A549 (cell line): ENCODE measurements at regions not wholly inside any gene's neighbourhood (a gene's known extent, or its start where the extent isn't known, plus 50 kb on each side); places are given as distances from the start of the nearest gene placed in this dataset.

ENCODE experiments used
- ATAC-seq, 2 experiments: fragments of 200-7000 bp in 1 of 2; fragments of >200 bp in 1 of 2; cut with Nextera tagmentation in 1 of 2; cut with Tn5 transposase in 1 of 2; 3 replicates each; pipeline versions ENCODE4 v1.8.0 to v1.9.1; 2018 to 2020; ENCODE audit warnings: mild to moderate bottlenecking in 1 of 2, moderate library complexity in 1 of 2
- CTCF ChIA-PET: fragments of 300-600 bp; sonication (Branson Sonifier 250); formaldehyde crosslinking; extraction: SDS; loops from one replicate; lab custom pipeline; 2021; ENCODE audit warnings: antibody characterized with exemption, inconsistent platforms; lab: Yijun Ruan, JAX
- POLR2A ChIA-PET: fragments of 350-600 bp; formaldehyde crosslinking; extraction: SDS; loops from one replicate; lab custom pipeline; 2021; ENCODE audit warnings: antibody characterized with exemption, inconsistent platforms; lab: Yijun Ruan, JAX
- DNase-seq, 2 experiments: peaks; one replicate each; pipeline versions ENCODE4 v3.0.0 to v3.0.0-alpha.2; 2011 to 2016; ENCODE audit warnings: low read depth in 1 of 2, low spot score in 1 of 2
- FAIRE-seq: peaks from 2 replicates; lab custom pipeline; 2011; peaks lifted over from hg19 to GRCh38; lab: Jason Lieb, UNC
- H3K27ac ChIP-seq, 2 experiments: fragments of >200 bp; sonication (Bioruptor Twin); formaldehyde crosslinking; 3 replicates each; pipeline ENCODE4 v1.5.1; 2016 to 2017
- H3K4me1 ChIP-seq: fragments of >200 bp; sonication (Bioruptor Twin); formaldehyde crosslinking; 3 replicates; pipeline ENCODE4 v1.6.1; 2016
- H3K4me2 ChIP-seq: fragments of >200 bp; sonication (Bioruptor Twin); formaldehyde crosslinking; 3 replicates; pipeline ENCODE4 v1.6.1; 2016
- H3K4me3 ChIP-seq: fragments of >200 bp; sonication (Bioruptor Twin); formaldehyde crosslinking; 3 replicates; pipeline ENCODE4 v1.5.1; 2016
- H3K9me3 ChIP-seq: fragments of >200 bp; sonication (Bioruptor Twin); formaldehyde crosslinking; 3 replicates; pipeline ENCODE4 v1.6.1; 2016
- BCL3 ChIP-seq: fragments of >200 bp; sonication (Bioruptor Twin); formaldehyde crosslinking; IDR thresholded peaks from 3 replicates; pipeline ENCODE4 v1.6.1; 2016
- CBX2 ChIP-seq: fragments of 200-600 bp; sonication (generic); IDR thresholded peaks from 2 replicates; pipeline ENCODE4 v1.6.1; 2016; ENCODE audit warnings: low read depth, mild to moderate bottlenecking, borderline replicate concordance
- CBX8 ChIP-seq: fragments of 200-600 bp; sonication (generic); IDR thresholded peaks from 2 replicates; pipeline ENCODE4 v1.6.1; 2016
- CHD4 ChIP-seq: fragments of 200-600 bp; sonication (generic); IDR thresholded peaks from 2 replicates; pipeline ENCODE4 v1.6.1; 2016; ENCODE audit warnings: antibody characterized with exemption, mild to moderate bottlenecking, borderline replicate concordance
- EP300 ChIP-seq, 2 experiments: fragments of >200 bp; sonication (Bioruptor Twin); formaldehyde crosslinking; IDR thresholded peaks; 2 replicates in 1 of 2; 3 replicates in 1 of 2; pipeline ENCODE4 v1.6.1; 2016 to 2017
- FOSL2 ChIP-seq, 2 experiments: fragments of 450-650 bp in 1 of 2; fragments of >200 bp in 1 of 2; sonication (Bioruptor Twin) in 1 of 2; formaldehyde crosslinking; IDR thresholded peaks; 2 replicates each; pipeline versions ENCODE4 v1.5.0 to v1.6.1; 2016 to 2020; ENCODE audit warnings: mild to moderate bottlenecking in 1 of 2, moderate library complexity in 1 of 2
- HOXA7 ChIP-seq: fragments of 250-450 bp; sonication (Bioruptor Pico); IDR thresholded peaks from 2 replicates; pipeline ENCODE4 v1.5.0; 2020; ENCODE audit warnings: mild to moderate bottlenecking, moderate library complexity
- PHF8 ChIP-seq: fragments of 200-600 bp; sonication (generic); IDR thresholded peaks from 2 replicates; pipeline ENCODE4 v1.6.1; 2016; ENCODE audit warnings: low read depth, mild to moderate bottlenecking, antibody characterized with exemption, moderate library complexity, borderline replicate concordance
- POLR2AphosphoS2 ChIP-seq: conservative IDR thresholded peaks from 2 replicates; pipeline ENCODE4 v1.6.1; 2012; ENCODE audit warnings: low read length, improper control_type of control experiment, inconsistent platforms
- RCOR1 ChIP-seq: fragments of 150-350 bp; IDR thresholded peaks from 2 replicates; pipeline ENCODE4 v1.6.1; 2014; ENCODE audit warnings: antibody characterized with exemption, low read length, low read depth
- TFCP2L1 ChIP-seq: fragments of 250-450 bp; sonication (Bioruptor Pico); IDR thresholded peaks from 2 replicates; pipeline ENCODE4 v1.5.0; 2021; ENCODE audit warnings: mild to moderate bottlenecking
- ZFP36 ChIP-seq: fragments of 450-650 bp; IDR thresholded peaks from 2 replicates; pipeline ENCODE4 v1.6.1; 2014; ENCODE audit warnings: borderline replicate concordance; ENCODE audit not compliant: partially characterized antibody
- ZSCAN20 ChIP-seq: fragments of 250-450 bp; sonication (Bioruptor Pico); IDR thresholded peaks from 2 replicates; pipeline ENCODE4 v1.8.0; 2022; ENCODE audit warnings: mild to moderate bottlenecking, moderate library complexity
- WGBS: methylation state at CpG from one replicate; pipeline ENCODE4 v1.1.6; 2017; ENCODE audit errors: missing lambda C conversion rate; 5-methylcytosine and 5-hydroxymethylcytosine counted together
- TF ChIP-seq, protein P1 (sequence below): fragments of >200 bp; sonication (Bioruptor Twin); formaldehyde crosslinking; IDR thresholded peaks from 3 replicates; pipeline ENCODE4 v1.5.1; 2016

GRCh38 chr10:78306358-78306757, 272.7 kb downstream of the RPS24 start (continued):
- TF ChIP-seq PHF8 (no peak), HOXA7 (CRISPR knock-in tag) (no peak)

GRCh38 chr10:78307576-78307975, 273.9 kb downstream of the RPS24 start:
- CTCF ChIA-PET, result no interaction called here
- no peak for TF ChIP-seq RCOR1
- TF ChIP-seq ZSCAN20 (CRISPR knock-in tag), result no peak
- TF ChIP-seq CBX8, result no peak
- TF ChIP-seq CBX2, result no peak
- TF ChIP-seq CHD4, result no peak
- Histone ChIP-seq H3K4me1 (peaks cover 6% of the 10 kb centered on the region), H3K4me2 (no peak overlapping the region), H3K27ac (no peak overlapping the region), H3K9me3 (no peaks in the 10 kb centered on the region), H3K4me3 (no peak overlapping the region)
- DNase-seq, result no peak
- WGBS, result 20% methylated on average over 1 of the region's 1 CpG
- POLR2A ChIA-PET, result no interaction called here
- FAIRE-seq, result no peak
- no peak for ATAC-seq

DNA sequence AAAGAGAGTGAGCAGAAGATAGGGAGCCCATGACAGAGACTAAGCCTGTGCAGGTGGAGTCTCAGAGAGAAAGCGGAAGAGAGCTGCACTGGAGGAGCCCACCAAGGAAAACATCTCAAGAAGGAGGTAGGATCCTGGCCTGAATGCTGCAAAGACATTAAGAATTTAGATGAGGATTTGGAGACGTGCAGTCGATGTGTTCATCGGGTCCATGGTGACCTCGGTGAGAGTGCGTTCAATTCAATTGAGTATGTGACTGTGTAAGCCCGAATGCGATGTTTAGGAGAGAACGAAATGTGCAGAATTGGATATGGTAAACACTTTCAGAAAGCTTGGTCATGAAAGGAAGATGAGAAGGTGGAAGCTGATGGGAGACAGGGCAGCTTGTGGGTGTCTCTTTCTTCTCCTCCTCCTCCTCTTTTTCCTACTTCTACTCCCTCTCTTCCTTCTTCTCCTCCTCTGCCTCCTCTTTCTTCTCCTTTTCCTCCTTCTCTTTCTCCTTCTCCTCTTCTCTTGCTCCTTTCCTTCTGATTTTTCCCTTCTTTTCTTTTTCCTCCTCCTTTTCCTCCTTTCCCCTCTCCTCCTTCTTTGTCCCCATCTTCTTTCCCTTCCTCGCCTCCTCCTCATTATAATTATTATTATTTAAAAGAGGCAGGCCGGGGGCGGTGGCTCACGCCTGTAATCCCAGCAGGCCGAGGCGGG, 276.0 kb downstream of the RPS24 start:
- H3K4me2 ChIP-seq, result no peak overlapping the region
- ATAC-seq (no peak), DNase-seq (no peak), FAIRE-seq (no peak)
- ChIA-PET POLR2A (no interaction called here), CTCF (no interaction called here)
- 77% methylated on average over 15 of the region's 15 CpGs for WGBS
- H3K9me3 ChIP-seq, result no peaks in the 10 kb centered on the region
- no peak overlapping the region for H3K27ac ChIP-seq
- no peaks in the 10 kb centered on the region for H3K4me1 ChIP-seq
- H3K4me3 ChIP-seq, result no peak overlapping the region
- TF ChIP-seq CHD4, result no peak
- no peak for TF ChIP-seq CBX2
- TF ChIP-seq, protein P1, sequence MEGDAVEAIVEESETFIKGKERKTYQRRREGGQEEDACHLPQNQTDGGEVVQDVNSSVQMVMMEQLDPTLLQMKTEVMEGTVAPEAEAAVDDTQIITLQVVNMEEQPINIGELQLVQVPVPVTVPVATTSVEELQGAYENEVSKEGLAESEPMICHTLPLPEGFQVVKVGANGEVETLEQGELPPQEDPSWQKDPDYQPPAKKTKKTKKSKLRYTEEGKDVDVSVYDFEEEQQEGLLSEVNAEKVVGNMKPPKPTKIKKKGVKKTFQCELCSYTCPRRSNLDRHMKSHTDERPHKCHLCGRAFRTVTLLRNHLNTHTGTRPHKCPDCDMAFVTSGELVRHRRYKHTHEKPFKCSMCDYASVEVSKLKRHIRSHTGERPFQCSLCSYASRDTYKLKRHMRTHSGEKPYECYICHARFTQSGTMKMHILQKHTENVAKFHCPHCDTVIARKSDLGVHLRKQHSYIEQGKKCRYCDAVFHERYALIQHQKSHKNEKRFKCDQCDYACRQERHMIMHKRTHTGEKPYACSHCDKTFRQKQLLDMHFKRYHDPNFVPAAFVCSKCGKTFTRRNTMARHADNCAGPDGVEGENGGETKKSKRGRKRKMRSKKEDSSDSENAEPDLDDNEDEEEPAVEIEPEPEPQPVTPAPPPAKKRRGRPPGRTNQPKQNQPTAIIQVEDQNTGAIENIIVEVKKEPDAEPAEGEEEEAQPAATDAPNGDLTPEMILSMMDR, result no peak
- no peak for TF ChIP-seq POLR2AphosphoS2
- no peak for TF ChIP-seq ZFP36
- TF ChIP-seq FOSL2 (IDR thresholded peaks at IDR 0.05), result no peak
- no peak for TF ChIP-seq FOSL2 (CRISPR knock-in tag; IDR thresholded peaks at IDR 0.05)

DNA sequence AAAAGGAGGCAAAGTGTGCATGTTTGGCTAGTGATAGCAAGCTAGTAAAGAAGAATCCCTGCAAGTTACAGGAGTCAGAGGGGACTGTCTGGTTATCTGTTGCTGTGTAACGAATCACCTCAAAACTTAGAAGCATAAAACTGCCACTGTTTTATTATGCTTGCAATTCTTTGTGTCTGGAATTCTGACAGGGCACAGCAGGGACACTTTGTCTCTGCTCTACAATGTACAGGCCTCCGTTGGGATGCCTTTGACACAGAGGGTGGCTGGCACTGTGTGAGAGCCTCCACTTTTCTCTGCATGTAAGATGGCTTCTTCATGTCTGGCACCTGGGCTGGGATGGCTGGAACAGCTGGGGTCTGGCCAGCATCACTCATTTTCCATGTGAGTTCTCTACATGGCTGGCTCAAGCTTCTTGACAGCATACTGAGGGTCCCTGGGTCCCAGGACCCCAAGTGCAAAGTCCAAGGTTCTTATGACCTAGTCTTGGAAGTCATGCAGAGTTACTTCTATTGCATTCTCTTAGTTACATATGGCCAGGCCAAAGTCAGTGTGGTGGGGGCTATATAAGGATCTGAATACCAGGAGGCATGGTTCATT, 276.9 kb downstream of the RPS24 start:
- H3K4me1 ChIP-seq, result no peaks in the 10 kb centered on the region
- WGBS, result 86% methylated on average over 2 of the region's 2 CpGs
- CTCF ChIA-PET, result no interaction called here
- TF ChIP-seq HOXA7 (CRISPR knock-in tag), result no peak
- no peak for TF ChIP-seq EP300 (IDR thresholded peaks at IDR 0.05)
- TF ChIP-seq BCL3, result no peak
- no peak for TF ChIP-seq TFCP2L1 (CRISPR knock-in tag)
- ATAC-seq, result no peak
- no peak overlapping the region for H3K27ac ChIP-seq
- H3K4me3 ChIP-seq, result no peak overlapping the region
- no peak for DNase-seq
- no peak for FAIRE-seq
- no peak overlapping the region for H3K4me2 ChIP-seq
- peaks cover 5% of the 10 kb centered on the region; the same call in 1 of the 3 replicates for H3K9me3 ChIP-seq
- POLR2A ChIA-PET, result no interaction called here
